ENCODE measurements at regions not wholly inside any gene's neighbourhood (a gene's known extent, or its start where the extent isn't known, plus 50 kb on each side); places are given as distances from the start of the nearest gene placed in this dataset.

GRCh38 chr14:71541973-71542690 is 390.1 kb upstream of the RGS6 start:
- CTCF ChIA-PET (ENCODE audit: low intra/inter-chr PET ratio): no interaction called here
- Histone ChIP-seq H3K79me2 (ENCODE audit: control insufficient read depth, insufficient read depth, low read length) (no peaks in the 10 kb centered on the region), H2AFZ (ENCODE audit: low read depth, low read length) (no peak overlapping the region), H3K36me3 (ENCODE audit: control insufficient read depth, insufficient read depth, low read length) (no peaks in the 10 kb centered on the region), H3K9me3 (replicated peaks; ENCODE audit: control insufficient read depth, insufficient read depth, low read depth, low read length) (no peaks in the 10 kb centered on the region), H3K4me2 (ENCODE audit: insufficient read depth, low read length) (no peak overlapping the region), H3K9ac (ENCODE audit: insufficient read depth in 1 of 2, low read depth in 2 of 2, low read length in 2 of 2) (no peak overlapping the region), H3K27me3 (ENCODE audit: control insufficient read depth in 2 of 2, insufficient read depth in 2 of 2, low read length in 2 of 2) (no peaks in the 10 kb centered on the region), H3K27ac (ENCODE audit: extremely low read depth, low read depth, low read length) (no peak overlapping the region), H3K4me3 (no peak overlapping the region), H3K4me1 (replicated peaks in 1 of 2; ENCODE audit: control insufficient read depth in 2 of 2, insufficient read depth in 2 of 2, low read length in 2 of 2) (peaks cover 3 to 19% of the 10 kb centered on the region in 2 experiments; a peak in 3 of 5 replicates), H3K9me1 (ENCODE audit: control insufficient read depth, insufficient read depth, low read length) (no peaks in the 10 kb centered on the region), H4K20me1 (replicated peaks; ENCODE audit: control insufficient read depth, insufficient read depth, low read length) (no peaks in the 10 kb centered on the region)
- POLR2A ChIA-PET: no interaction called here
- no TSS peak for BruUV-seq (replicated peaks)
- no peak for DNase-seq (ENCODE audit: extremely low read depth in 1 of 4, low spot score in 3 of 4)
- no peak for FAIRE-seq
- 50% methylated on average over 5 of the region's 5 CpGs for WGBS (ENCODE audit: insufficient coverage, low coverage, missing lambda C conversion rate)
- in situ Hi-C loops (cut with MboI): no loop called here
- TF ChIP-seq ZNF263 (CRISPR knock-in tag; IDR thresholded peaks at IDR 0.05; ENCODE audit: borderline replicate concordance) (peak; percentile 82), BMI1 (IDR thresholded peaks at IDR 0.05; ENCODE audit: low read length) (no peak), ETV6 (IDR thresholded peaks at IDR 0.05; ENCODE audit: borderline replicate concordance in 1 of 2, low read depth in 2 of 2, low read length in 1 of 2) (peak in 1 of 2 experiments; percentile 47; a peak in 1 of 4 replicates), ETV6 (CRISPR knock-in tag; IDR thresholded peaks at IDR 0.05; ENCODE audit: borderline replicate concordance) (no peak), POLR2AphosphoS2 (IDR thresholded peaks at IDR 0.05; ENCODE audit: low read length) (no peak), CHD4 (IDR thresholded peaks at IDR 0.05; ENCODE audit: insufficient read depth, insufficient replicate concordance, low read depth, low read length, poor library complexity, severe bottlenecking) (no peak), RAD51 (IDR thresholded peaks at IDR 0.05; ENCODE audit: borderline replicate concordance, low read depth) (no peak)
- intact Hi-C loops (cut with micrococcal nuclease): no loop called here
- ATAC-seq: no peak

Data from K562 (cell line).